ENCODE measurements at regions not wholly inside any gene's neighbourhood (a gene's known extent, or its start where the extent isn't known, plus 50 kb on each side); places are given as distances from the start of the nearest gene placed in this dataset.

DNA sequence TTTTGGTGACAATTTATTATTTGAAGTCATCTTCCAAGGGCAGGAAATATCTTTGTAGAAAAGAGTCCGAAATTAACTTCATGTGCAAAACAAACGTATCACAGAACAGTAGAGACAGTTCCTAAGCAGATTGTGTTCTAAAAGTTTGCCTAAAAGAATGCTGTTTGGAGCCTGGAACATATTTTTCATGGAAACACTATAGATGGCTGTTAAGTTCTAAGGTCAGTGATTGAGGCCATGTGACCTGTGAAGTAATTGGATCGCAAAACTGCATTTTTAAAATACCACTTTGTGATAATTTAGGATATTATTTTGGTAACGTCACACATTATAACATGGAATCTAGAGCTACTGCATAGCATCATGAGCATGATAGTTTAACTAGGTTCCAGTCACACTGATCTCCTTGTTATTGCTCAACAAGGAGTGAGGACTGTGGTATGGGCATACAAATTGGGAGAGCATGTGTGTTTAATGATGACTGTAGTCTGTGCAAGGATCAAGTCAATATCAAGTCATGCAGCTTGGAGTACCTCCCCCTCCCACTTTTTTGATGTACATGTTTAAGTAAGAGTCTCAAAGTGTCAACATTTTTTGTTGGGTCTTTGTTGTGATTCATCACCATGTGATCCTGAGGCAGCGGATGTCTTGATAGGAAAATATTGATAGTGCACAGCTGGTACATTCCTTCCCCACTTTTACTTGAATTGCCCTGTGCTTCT is 609.3 kb upstream of the CITED2 start:
- 0 out of 2 replicates have a peak overlapping the region, but pooled peaks have one; percentile 3 for H2AFZ ChIP-seq (ENCODE audit: low read depth, low read length)
- CTCF ChIA-PET (ENCODE audit: low intra/inter-chr PET ratio): no interaction called here
- no peaks in the 10 kb centered on the region for H3K27me3 ChIP-seq (ENCODE audit: control insufficient read depth in 2 of 2, insufficient read depth in 2 of 2, low read length in 2 of 2)
- DNase-seq (ENCODE audit: extremely low read depth in 1 of 4, low spot score in 3 of 4) (no peak), FAIRE-seq (no peak), ATAC-seq (no peak)
- no TSS peak for BruUV-seq (replicated peaks)
- in situ Hi-C loops (cut with MboI): no loop called here
- H3K9me3 ChIP-seq (replicated peaks; ENCODE audit: control insufficient read depth, insufficient read depth, low read depth, low read length): no peaks in the 10 kb centered on the region
- no peaks in the 10 kb centered on the region for H3K9me1 ChIP-seq (ENCODE audit: control insufficient read depth, insufficient read depth, low read length)
- TF ChIP-seq, protein P1, sequence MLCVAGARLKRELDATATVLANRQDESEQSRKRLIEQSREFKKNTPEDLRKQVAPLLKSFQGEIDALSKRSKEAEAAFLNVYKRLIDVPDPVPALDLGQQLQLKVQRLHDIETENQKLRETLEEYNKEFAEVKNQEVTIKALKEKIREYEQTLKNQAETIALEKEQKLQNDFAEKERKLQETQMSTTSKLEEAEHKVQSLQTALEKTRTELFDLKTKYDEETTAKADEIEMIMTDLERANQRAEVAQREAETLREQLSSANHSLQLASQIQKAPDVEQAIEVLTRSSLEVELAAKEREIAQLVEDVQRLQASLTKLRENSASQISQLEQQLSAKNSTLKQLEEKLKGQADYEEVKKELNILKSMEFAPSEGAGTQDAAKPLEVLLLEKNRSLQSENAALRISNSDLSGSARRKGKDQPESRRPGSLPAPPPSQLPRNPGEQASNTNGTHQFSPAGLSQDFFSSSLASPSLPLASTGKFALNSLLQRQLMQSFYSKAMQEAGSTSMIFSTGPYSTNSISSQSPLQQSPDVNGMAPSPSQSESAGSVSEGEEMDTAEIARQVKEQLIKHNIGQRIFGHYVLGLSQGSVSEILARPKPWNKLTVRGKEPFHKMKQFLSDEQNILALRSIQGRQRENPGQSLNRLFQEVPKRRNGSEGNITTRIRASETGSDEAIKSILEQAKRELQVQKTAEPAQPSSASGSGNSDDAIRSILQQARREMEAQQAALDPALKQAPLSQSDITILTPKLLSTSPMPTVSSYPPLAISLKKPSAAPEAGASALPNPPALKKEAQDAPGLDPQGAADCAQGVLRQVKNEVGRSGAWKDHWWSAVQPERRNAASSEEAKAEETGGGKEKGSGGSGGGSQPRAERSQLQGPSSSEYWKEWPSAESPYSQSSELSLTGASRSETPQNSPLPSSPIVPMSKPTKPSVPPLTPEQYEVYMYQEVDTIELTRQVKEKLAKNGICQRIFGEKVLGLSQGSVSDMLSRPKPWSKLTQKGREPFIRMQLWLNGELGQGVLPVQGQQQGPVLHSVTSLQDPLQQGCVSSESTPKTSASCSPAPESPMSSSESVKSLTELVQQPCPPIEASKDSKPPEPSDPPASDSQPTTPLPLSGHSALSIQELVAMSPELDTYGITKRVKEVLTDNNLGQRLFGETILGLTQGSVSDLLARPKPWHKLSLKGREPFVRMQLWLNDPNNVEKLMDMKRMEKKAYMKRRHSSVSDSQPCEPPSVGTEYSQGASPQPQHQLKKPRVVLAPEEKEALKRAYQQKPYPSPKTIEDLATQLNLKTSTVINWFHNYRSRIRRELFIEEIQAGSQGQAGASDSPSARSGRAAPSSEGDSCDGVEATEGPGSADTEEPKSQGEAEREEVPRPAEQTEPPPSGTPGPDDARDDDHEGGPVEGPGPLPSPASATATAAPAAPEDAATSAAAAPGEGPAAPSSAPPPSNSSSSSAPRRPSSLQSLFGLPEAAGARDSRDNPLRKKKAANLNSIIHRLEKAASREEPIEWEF (CRISPR knock-in tag; IDR thresholded peaks at IDR 0.05): no peak
- no peak for TF ChIP-seq CEBPG (CRISPR knock-in tag; IDR thresholded peaks at IDR 0.05)
- peak in 1 of 2 experiments; percentile 13; a peak in 1 of 4 replicates for TF ChIP-seq CEBPG (tag; conservative IDR thresholded peaks at IDR 0.05 in 1 of 2, IDR thresholded peaks at IDR 0.05 in 1 of 2)
- no peak for TF ChIP-seq C11orf30 (IDR thresholded peaks at IDR 0.05; ENCODE audit: low read depth)
- TF ChIP-seq FOXJ2 (tag; IDR thresholded peaks at IDR 0.05): peak; percentile 79
- no peak for TF ChIP-seq ZNF644 (tag; IDR thresholded peaks at IDR 0.05; ENCODE audit: low read depth)
- TF ChIP-seq, protein P2, sequence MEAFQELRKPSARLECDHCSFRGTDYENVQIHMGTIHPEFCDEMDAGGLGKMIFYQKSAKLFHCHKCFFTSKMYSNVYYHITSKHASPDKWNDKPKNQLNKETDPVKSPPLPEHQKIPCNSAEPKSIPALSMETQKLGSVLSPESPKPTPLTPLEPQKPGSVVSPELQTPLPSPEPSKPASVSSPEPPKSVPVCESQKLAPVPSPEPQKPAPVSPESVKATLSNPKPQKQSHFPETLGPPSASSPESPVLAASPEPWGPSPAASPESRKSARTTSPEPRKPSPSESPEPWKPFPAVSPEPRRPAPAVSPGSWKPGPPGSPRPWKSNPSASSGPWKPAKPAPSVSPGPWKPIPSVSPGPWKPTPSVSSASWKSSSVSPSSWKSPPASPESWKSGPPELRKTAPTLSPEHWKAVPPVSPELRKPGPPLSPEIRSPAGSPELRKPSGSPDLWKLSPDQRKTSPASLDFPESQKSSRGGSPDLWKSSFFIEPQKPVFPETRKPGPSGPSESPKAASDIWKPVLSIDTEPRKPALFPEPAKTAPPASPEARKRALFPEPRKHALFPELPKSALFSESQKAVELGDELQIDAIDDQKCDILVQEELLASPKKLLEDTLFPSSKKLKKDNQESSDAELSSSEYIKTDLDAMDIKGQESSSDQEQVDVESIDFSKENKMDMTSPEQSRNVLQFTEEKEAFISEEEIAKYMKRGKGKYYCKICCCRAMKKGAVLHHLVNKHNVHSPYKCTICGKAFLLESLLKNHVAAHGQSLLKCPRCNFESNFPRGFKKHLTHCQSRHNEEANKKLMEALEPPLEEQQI (IDR thresholded peaks at IDR 0.05): no peak
- TF ChIP-seq FOSL1 (tag; conservative IDR thresholded peaks at IDR 0.05): peak; percentile 89
- TF ChIP-seq TEAD1 (CRISPR knock-in tag; IDR thresholded peaks at IDR 0.05): no peak
- peak; percentile 6; the same call in 1 of the 2 replicates for TF ChIP-seq JUND (IDR thresholded peaks at IDR 0.05; ENCODE audit: borderline replicate concordance, low read depth, low read length)
- no peak for TF ChIP-seq JUND (tag; IDR thresholded peaks at IDR 0.05; ENCODE audit: borderline replicate concordance, low read depth, low read length)
- TF ChIP-seq ZBTB1 (CRISPR knock-in tag; IDR thresholded peaks at IDR 0.05; ENCODE audit: borderline replicate concordance, low read depth): no peak
- no peaks in the 10 kb centered on the region for H3K36me3 ChIP-seq (ENCODE audit: control insufficient read depth, insufficient read depth, low read length)
- intact Hi-C loops (cut with micrococcal nuclease): no loop called here
- H3K27ac ChIP-seq (ENCODE audit: extremely low read depth, low read depth, low read length): no peak overlapping the region
- POLR2A ChIA-PET: no interaction called here
- WGBS (ENCODE audit: insufficient coverage, low coverage, missing lambda C conversion rate): 42% methylated on average over 5 of the region's 5 CpGs
- H3K79me2 ChIP-seq (ENCODE audit: control insufficient read depth, insufficient read depth, low read length): no peaks in the 10 kb centered on the region
- no peak overlapping the region for H3K4me3 ChIP-seq
- no peak overlapping the region for H3K9ac ChIP-seq (ENCODE audit: insufficient read depth in 1 of 2, low read depth in 2 of 2, low read length in 2 of 2)
- peaks cover 0 to 13% of the 10 kb centered on the region in 2 experiments; a peak in 3 of 5 replicates for H3K4me1 ChIP-seq (replicated peaks in 1 of 2; ENCODE audit: control insufficient read depth in 2 of 2, insufficient read depth in 2 of 2, low read length in 2 of 2)
- H3K4me2 ChIP-seq (ENCODE audit: insufficient read depth, low read length): no peak overlapping the region
- no peaks in the 10 kb centered on the region for H4K20me1 ChIP-seq (replicated peaks; ENCODE audit: control insufficient read depth, insufficient read depth, low read length)

Data from K562 (cell line).